GM18520 (cell line): ENCODE measurements at regions not wholly inside any gene's neighbourhood (a gene's known extent, or its start where the extent isn't known, plus 50 kb on each side); places are given as distances from the start of the nearest gene placed in this dataset.
A peak's percentile ranks its signal among the peaks of the same experiment; 100 is the strongest.
"Not testable (repeated sequence)": the region's sequence is repeated elsewhere in the genome, so short reads cannot be mapped to it uniquely, and the experiment has no call there.

Source experiments
- ATAC-seq: cut with Tn5 transposase; IDR thresholded peaks from one replicate; pipeline ENCODE4 v1.9.1; 2021; ENCODE audit not compliant: unreplicated experiment

- ATAC-seq, result not testable (repeated sequence)
Measured at GRCh38 chr1:146292940-146293936, 64.4 kb upstream of the NOTCH2NLA start.

- not testable (repeated sequence) for ATAC-seq
Measured at GRCh38 chr1:146292424-146292823, 63.6 kb upstream of the NOTCH2NLA start.

GRCh38 chr1:146287881-146288280 lies 59.1 kb upstream of the NOTCH2NLA start:
- ATAC-seq, result not testable (repeated sequence)

GRCh38 chr1:146284760-146285159 lies 55.9 kb upstream of the NOTCH2NLA start:
- ATAC-seq, result peak; percentile 47

GRCh38 chr1:146283527-146283880 lies 54.7 kb upstream of the NOTCH2NLA start:
- not testable (repeated sequence) for ATAC-seq

GRCh38 chr1:146282807-146283526 lies 54.1 kb upstream of the NOTCH2NLA start:
- not testable (repeated sequence) for ATAC-seq

- not testable (repeated sequence) for ATAC-seq
Measured at GRCh38 chr1:146281522-146281921, 52.7 kb upstream of the NOTCH2NLA start.

GRCh38 chr1:146278758-146279157 lies 49.9 kb upstream of the NOTCH2NLA start:
- not testable (repeated sequence) for ATAC-seq
